HUDEP-2 (cell line): ENCODE measurements at regions not wholly inside any gene's neighbourhood (a gene's known extent, or its start where the extent isn't known, plus 50 kb on each side); places are given as distances from the start of the nearest gene placed in this dataset.
"Not testable (repeated sequence)": the region's sequence is repeated elsewhere in the genome, so short reads cannot be mapped to it uniquely, and the experiment has no call there.

Experiments
- DNase-seq, 76 experiments: peaks; one replicate each; lab custom pipeline; 2025; ENCODE audit not compliant: unreplicated experiment in 76 of 76; lab: John Stamatoyannopoulos, UW

GRCh38 chr21:28617300-28617699 is 375.4 kb downstream of the LTN1 start:
- no peak for DNase-seq

DNA sequence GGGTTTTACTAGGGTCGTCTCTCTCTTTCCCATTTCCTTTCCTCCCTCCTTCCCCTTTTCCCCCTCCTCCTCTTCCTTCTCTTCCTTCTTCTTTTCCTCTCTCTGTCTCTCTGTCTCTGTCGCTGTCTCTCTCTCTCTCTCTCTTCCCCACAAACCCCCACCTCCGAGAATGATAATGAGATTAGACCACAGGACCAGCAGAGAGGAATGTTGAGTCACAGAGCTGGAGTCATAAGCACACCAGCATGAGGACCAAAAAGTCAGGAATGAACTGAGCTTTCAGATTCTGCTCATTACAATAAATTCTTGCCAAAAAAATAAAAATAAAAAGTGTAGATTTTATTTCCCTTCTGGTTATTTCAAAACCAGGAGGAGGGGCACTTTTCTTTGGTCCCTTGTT is 377.4 kb downstream of the LTN1 start:
- no peak for DNase-seq

- no peak for DNase-seq
Observed at GRCh38 chr21:28614791-28615190, 377.9 kb downstream of the LTN1 start.

GRCh38 chr21:28608646-28609045 is 384.0 kb downstream of the LTN1 start:
- no peak for DNase-seq

DNA sequence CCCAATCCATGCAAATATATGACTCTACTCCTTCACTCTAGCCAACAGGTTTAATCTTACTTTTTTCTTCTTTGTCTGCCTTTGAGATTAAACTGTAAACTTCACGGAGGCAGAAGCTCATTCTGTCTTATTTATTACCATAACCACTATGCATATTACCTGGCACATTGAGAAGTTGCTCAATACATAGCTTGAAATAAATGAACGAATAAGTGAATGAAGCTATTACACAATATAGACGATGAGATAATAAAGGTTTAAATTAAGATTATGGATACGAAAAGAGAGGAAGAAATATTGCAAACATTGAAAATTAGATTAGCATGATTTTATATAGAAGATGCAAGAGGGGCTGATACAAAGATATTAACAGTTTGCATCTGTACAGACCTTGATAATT is 385.1 kb downstream of the LTN1 start:
- DNase-seq, result no peak

DNA sequence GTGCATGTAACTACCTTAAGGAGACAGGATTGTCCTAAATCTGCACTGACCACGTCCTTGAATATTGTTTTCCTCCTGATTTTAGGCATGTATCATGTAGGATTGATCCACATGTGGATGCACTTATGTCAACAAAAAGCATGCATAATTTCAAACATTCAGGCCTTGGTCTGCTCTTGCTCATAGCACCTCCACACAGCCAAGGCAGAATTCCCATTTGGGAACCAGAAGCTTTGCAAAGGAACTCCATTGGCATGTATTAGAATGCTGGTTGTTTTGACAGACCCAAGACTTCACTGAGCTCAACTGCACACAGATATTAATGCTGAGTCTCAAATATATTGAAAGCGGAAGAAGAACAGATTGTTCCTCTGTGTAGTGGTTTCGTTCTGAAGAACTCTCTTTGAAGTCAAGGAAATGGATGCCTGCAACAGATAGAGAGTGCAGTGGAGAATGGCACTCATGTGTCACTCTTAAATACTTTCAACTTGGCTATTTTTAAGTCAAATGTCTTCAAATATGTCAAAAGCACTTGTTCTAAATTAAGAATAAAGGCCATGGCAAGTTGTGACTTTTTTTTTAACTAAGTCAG is 387.6 kb downstream of the LTN1 start:
- DNase-seq, result no peak

GRCh38 chr21:28602546-28602945 is 390.1 kb downstream of the LTN1 start:
- peak in 28 of 76 experiments; percentile 5 to 84 (median 28) for DNase-seq

DNA sequence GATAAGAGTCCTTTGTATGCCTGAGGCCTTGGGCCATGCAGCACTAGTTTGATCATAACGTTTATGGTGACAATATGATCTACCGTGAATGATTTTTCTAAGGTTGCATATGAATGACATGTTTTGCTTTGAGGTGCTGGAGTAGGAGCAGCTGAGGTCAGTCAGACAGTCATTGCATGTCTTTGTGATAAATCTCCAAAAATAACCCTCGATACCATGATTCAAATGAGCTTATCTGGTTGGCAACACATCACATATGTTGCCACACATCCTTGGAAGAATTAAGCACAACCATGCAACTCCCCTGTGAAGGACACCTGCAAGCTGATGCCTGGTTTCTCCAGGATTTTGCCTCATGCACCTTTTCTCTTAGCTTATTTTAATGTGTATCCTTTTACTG is 394.5 kb downstream of the LTN1 start:
- no peak for DNase-seq

GRCh38 chr21:28592205-28592865 is 400.3 kb downstream of the LTN1 start:
- no peak for DNase-seq

- no peak for DNase-seq
Observed at GRCh38 chr21:28590676-28591075, 402.0 kb downstream of the LTN1 start.

DNA sequence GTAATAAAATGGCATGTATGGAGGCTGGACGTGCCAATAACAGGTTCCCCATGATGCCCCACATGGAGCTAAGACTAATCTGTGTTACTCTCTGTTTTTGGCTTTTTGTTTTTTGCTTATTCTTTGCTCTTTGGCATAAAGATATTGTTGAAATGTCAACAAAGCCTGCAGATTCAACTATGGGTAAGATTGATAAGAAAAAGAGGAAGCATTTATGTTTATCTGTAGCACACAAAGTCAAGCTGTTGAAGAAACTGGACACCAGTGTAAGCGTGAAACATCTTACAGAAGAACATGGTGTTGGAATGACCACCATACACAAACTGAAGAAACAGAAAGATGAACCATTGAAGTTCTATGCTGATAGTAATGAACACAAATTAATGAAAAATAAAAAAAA is 402.7 kb downstream of the LTN1 start:
- peak in 8 of 76 experiments; percentile 2 to 65 (median 14) for DNase-seq

DNA sequence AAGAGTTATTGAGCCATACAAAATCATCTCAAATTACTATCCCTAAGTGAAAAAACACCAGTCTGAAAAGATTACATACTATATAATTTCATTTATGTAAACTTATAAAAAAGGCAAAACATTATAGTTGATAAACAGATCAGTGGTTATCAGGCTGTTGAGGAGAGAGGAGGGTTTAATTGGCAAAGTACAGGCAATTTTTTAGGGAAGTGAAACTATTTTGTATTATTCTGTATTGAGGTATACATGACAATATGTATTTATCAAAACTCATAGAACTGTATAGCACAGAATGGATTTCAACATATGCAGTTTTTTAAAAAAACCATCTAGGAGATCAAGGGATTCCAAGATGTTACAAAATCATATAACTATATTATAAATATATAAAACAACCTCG is 403.7 kb downstream of the LTN1 start:
- DNase-seq, result no peak

- no peak for DNase-seq
Observed at GRCh38 chr21:28587748-28588147, 404.9 kb downstream of the LTN1 start.

GRCh38 chr21:28581976-28582375 is 410.7 kb downstream of the LTN1 start:
- DNase-seq, result no peak

- not testable (repeated sequence) for DNase-seq
Observed at GRCh38 chr21:28581311-28581731, 411.4 kb downstream of the LTN1 start.

GRCh38 chr21:28580585-28580984 is 412.1 kb downstream of the LTN1 start:
- no peak for DNase-seq

DNA sequence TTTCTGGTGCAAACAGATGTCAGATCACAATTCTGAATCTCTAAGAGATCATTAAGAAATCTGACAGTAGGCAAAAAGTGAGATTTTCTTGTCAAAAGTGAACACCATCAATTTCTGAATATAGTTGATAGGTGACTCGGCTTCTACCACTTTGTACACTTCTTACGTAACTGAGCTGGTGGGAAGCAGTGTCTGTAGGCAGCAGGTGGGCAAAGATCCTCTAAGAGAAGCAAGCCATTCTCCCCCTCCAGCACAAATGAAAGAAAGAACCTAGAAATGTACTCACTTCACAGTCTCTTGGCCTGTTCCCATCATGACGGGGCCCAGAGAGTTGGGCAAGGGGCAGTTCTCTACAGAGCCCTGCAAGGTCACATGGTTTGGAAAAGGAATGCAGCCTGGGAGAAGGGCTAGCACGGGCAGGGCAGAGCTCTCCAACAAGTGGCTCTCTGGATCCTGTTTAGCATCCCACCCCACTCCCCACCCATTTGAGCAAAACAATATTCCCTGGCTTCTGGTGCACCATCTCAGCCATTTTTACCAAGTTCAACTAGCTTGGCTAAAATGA is 412.6 kb downstream of the LTN1 start:
- DNase-seq, result no peak

DNA sequence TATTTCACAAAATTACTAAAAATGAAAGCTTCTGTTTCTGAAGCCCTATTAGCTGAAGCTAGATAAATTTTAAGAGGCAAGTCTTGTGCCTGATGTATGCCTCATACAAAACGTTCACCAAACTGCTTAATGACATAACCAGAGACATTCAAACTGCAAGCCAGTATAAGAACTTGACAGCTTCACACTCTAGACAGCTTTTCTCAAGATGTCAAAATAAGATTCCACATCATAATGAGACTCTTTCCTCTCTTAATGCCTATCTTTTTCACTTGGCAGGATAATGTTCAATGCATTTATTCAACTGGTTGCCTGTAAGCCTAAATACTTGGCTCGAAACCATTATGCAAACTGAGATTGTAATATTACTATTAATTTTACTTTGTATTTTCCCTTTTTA is 424.0 kb downstream of the LTN1 start:
- DNase-seq, result no peak

GRCh38 chr21:28563933-28564332 is 428.7 kb downstream of the LTN1 start:
- DNase-seq, result not testable (repeated sequence)

DNA sequence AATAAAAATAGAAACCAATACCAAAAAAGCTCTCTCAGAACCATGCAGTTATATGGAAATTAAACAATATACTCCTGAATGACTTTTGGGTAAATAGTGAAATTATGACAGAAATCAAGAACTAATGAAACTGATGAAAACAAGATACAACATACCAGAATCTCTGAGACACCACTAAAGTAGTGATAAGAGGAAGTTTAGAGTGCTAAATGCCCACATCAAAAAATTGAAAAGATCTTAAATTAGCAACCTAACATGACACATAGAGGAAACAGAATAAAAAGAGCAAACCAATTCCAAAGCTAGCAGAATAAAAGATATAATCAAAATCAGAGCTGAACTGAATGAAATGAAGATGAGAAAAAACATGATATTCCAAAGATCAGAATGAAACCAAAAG is 430.9 kb downstream of the LTN1 start:
- DNase-seq, result no peak

GRCh38 chr21:28554660-28555475 is 437.8 kb downstream of the LTN1 start:
- no peak for DNase-seq
